GM12878 (cell line): ENCODE measurements at regions not wholly inside any gene's neighbourhood (a gene's known extent, or its start where the extent isn't known, plus 50 kb on each side); places are given as distances from the start of the nearest gene placed in this dataset.

Experiments
- EZH2 ChIP-seq: IDR thresholded peaks from 2 replicates; pipeline ENCODE4 v1.6.1; 2012; ENCODE audit warnings: low read depth, mild to moderate bottlenecking, control low read depth, inconsistent platforms, low read length, borderline replicate concordance; ENCODE audit not compliant: control insufficient read depth
- IKZF1 ChIP-seq: fragments of 450-650 bp; conservative IDR thresholded peaks from 2 replicates; pipeline ENCODE4 v1.6.1; 2017; ENCODE audit warnings: antibody characterized with exemption, mild to moderate bottlenecking
- NFIC ChIP-seq: IDR thresholded peaks from 2 replicates; pipeline ENCODE4 v1.6.1; 2012; ENCODE audit warnings: low read depth, mild to moderate bottlenecking, inconsistent platforms, low read length, moderate library complexity
- RFX5 ChIP-seq: IDR thresholded peaks from 2 replicates; pipeline ENCODE4 v1.6.1; 2011; ENCODE audit warnings: low read depth, low read length, improper control_type of control experiment
- USF1 ChIP-seq: IDR thresholded peaks from 2 replicates; pipeline ENCODE4 v1.6.1; 2011; ENCODE audit warnings: borderline replicate concordance, low read depth, mild to moderate bottlenecking, moderate library complexity, mixed read lengths, low read length; ENCODE audit not compliant: insufficient read depth; ENCODE audit errors: extremely low read length
- ZBTB4 ChIP-seq: fragments of 450-650 bp; formaldehyde crosslinking; IDR thresholded peaks from 2 replicates; pipeline ENCODE4 v1.4.0; 2022; ENCODE audit warnings: mild to moderate bottlenecking, moderate library complexity
- TF ChIP-seq, protein P1 (sequence below): fragments of 450-650 bp; IDR thresholded peaks from 2 replicates; pipeline ENCODE4 v1.6.1; 2017; ENCODE audit warnings: mild to moderate bottlenecking
- TF ChIP-seq, protein P2 (sequence below): fragments of 150-350 bp; IDR thresholded peaks from 2 replicates; pipeline ENCODE4 v1.6.1; 2014; ENCODE audit warnings: mild to moderate bottlenecking, low read depth, low read length

DNA sequence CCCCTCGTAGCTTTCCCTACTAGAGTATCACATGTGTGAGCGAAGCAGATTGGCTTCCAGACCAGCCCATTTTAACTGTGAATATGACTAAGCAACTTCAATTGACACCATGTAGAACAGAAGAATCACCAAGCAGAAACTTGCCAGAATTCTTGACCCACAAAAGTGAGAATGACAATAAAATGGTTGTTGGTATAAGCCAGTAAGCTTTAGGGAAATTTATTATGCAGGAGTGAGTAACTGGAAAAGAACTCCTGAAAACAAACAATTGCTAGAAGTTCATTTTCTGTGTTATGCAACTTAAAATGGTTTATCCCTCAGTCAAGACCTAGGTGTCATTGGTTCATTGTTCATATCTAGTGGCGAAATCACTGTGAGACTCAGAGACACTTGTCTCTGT lies 303.1 kb downstream of the DMRT2 start (continued):
- TF ChIP-seq, protein P1, sequence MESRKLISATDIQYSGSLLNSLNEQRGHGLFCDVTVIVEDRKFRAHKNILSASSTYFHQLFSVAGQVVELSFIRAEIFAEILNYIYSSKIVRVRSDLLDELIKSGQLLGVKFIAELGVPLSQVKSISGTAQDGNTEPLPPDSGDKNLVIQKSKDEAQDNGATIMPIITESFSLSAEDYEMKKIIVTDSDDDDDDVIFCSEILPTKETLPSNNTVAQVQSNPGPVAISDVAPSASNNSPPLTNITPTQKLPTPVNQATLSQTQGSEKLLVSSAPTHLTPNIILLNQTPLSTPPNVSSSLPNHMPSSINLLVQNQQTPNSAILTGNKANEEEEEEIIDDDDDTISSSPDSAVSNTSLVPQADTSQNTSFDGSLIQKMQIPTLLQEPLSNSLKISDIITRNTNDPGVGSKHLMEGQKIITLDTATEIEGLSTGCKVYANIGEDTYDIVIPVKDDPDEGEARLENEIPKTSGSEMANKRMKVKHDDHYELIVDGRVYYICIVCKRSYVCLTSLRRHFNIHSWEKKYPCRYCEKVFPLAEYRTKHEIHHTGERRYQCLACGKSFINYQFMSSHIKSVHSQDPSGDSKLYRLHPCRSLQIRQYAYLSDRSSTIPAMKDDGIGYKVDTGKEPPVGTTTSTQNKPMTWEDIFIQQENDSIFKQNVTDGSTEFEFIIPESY: no peak
- TF ChIP-seq USF1: no peak
- TF ChIP-seq EZH2: no peak
- no peak for TF ChIP-seq NFIC
- TF ChIP-seq IKZF1: no peak
- TF ChIP-seq ZBTB4 (CRISPR knock-in tag): no peak
- no peak for TF ChIP-seq RFX5
- TF ChIP-seq, protein P2, sequence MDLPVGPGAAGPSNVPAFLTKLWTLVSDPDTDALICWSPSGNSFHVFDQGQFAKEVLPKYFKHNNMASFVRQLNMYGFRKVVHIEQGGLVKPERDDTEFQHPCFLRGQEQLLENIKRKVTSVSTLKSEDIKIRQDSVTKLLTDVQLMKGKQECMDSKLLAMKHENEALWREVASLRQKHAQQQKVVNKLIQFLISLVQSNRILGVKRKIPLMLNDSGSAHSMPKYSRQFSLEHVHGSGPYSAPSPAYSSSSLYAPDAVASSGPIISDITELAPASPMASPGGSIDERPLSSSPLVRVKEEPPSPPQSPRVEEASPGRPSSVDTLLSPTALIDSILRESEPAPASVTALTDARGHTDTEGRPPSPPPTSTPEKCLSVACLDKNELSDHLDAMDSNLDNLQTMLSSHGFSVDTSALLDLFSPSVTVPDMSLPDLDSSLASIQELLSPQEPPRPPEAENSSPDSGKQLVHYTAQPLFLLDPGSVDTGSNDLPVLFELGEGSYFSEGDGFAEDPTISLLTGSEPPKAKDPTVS: no peak
